Mesodermal cell (in vitro differentiated cells): ENCODE measurements at regions not wholly inside any gene's neighbourhood (a gene's known extent, or its start where the extent isn't known, plus 50 kb on each side); places are given as distances from the start of the nearest gene placed in this dataset.
"Not testable (repeated sequence)": the region's sequence is repeated elsewhere in the genome, so short reads cannot be mapped to it uniquely, and the experiment has no call there.

Source experiments
- H3K27ac ChIP-seq: 2 replicates; pipeline ENCODE4 v1.7.0; 2013; ENCODE audit warnings: mild to moderate bottlenecking, low read depth, low read length, moderate library complexity; ENCODE audit not compliant: severe bottlenecking
- H3K36me3 ChIP-seq: 2 replicates; pipeline ENCODE4 v1.7.1; 2013; ENCODE audit warnings: mild to moderate bottlenecking, low read length, moderate library complexity; ENCODE audit not compliant: control insufficient read depth, insufficient read depth
- H3K4me1 ChIP-seq: one replicate; pipeline ENCODE4 v1.7.1; 2013; ENCODE audit warnings: mild to moderate bottlenecking, low read length; ENCODE audit not compliant: insufficient read depth, control insufficient read depth, poor library complexity, severe bottlenecking
- H3K4me3 ChIP-seq: 2 replicates; pipeline ENCODE4 v1.7.0; 2013; ENCODE audit warnings: low read length, control low read depth, mild to moderate bottlenecking; ENCODE audit not compliant: insufficient read depth, poor library complexity, severe bottlenecking; ENCODE audit errors: extremely low read depth
- H3K9me3 ChIP-seq: 2 replicates; pipeline ENCODE4 v1.7.1; 2013; ENCODE audit warnings: mild to moderate bottlenecking, low read length, moderate library complexity; ENCODE audit not compliant: control insufficient read depth
- WGBS, 2 experiments: methylation state at CpG; one replicate each; pipeline ENCODE4 v1.1.5; 2013; ENCODE audit warnings: missing lambda C conversion rate in 2 of 2; ENCODE audit not compliant: insufficient coverage in 2 of 2; 5-methylcytosine and 5-hydroxymethylcytosine counted together

- 86 to 96% methylated on average over 3 of the region's 3 CpGs for WGBS, 2 experiments
- no peak overlapping the region for H3K27ac ChIP-seq
- no peaks in the 10 kb centered on the region for H3K9me3 ChIP-seq
- no peak overlapping the region for H3K4me3 ChIP-seq
- H3K36me3 ChIP-seq, result no peaks in the 10 kb centered on the region
- no peaks in the 10 kb centered on the region for H3K4me1 ChIP-seq
Observed at GRCh38 chr2:209146682-209147320, 277.0 kb upstream of the MAP2 start.

GRCh38 chr2:209147981-209148380 is 275.9 kb upstream of the MAP2 start:
- Histone ChIP-seq H3K4me3 (no peak overlapping the region), H3K27ac (no peak overlapping the region), H3K36me3 (no peaks in the 10 kb centered on the region), H3K9me3 (no peaks in the 10 kb centered on the region), H3K4me1 (no peaks in the 10 kb centered on the region)

DNA sequence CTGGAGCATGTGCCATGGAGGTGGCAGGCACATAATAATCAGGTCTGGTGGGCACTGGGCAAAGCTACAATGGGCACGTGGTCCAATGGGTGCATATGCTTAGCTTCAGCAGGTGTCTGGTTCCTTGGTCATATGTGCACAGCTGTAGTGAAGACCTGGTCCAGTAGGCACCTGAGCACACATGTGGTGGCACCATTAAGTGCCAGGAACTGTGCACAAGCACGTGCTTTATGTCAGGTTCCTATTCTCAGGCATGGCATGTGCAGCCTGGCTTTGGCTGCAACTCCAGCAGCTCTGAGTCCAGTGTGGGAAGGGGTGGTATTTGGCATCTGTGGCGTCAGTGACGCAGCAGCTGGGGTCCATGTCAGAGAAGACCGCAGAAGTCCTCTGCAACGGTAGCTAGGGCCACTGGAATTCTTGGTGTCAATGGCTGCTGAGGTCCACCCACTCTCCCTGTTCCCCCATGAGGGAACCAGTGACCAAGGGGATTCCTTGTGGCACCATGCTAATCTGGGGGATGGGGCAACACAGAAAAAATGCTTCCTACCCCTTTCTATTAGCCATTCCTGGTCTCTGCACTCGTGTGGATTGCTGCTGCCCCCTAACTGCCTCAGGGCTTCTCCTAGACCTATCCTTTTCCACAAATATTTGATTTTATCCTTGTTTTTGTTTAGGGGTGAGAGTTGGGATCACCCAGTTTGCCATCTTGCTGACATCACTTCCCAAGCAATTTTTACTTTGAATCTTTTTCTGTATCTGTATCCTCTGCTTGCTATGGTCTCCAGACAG is 262.9 kb upstream of the MAP2 start:
- Histone ChIP-seq H3K4me3 (no peak overlapping the region), H3K27ac (no peak overlapping the region), H3K9me3 (no peaks in the 10 kb centered on the region), H3K36me3 (no peaks in the 10 kb centered on the region), H3K4me1 (no peaks in the 10 kb centered on the region)
- 94 to 96% methylated on average over 5 to 6 of the region's 7 CpGs for WGBS, 2 experiments

- Histone ChIP-seq H3K4me3 (no peak overlapping the region), H3K9me3 (no peaks in the 10 kb centered on the region), H3K36me3 (no peaks in the 10 kb centered on the region), H3K27ac (no peak overlapping the region), H3K4me1 (no peaks in the 10 kb centered on the region)
- WGBS, 2 experiments, result 67 to 83% methylated on average over 1 to 2 of the region's 2 CpGs
Observed at GRCh38 chr2:209162129-209162528, 261.7 kb upstream of the MAP2 start.

DNA sequence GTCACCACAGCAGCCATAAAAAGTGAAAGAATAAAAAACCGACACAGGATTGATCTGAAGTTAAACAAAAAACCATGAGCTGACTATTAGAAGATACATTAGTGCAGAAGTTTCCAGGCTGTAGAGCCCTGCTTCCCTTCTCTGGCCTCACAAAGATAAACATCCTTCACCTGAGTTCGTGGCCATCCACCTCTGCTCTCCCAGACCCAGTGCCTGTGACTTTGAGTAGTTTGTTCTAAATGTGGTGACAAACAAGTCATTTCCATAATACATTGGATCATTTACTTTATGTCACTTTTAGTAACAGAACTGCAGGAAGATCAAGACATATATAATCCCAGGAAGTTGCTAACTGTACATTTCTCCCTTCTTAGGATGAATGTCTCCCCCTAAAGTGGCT is 241.9 kb upstream of the MAP2 start:
- Histone ChIP-seq H3K4me1 (no peaks in the 10 kb centered on the region), H3K9me3 (peaks cover 5% of the 10 kb centered on the region), H3K36me3 (no peaks in the 10 kb centered on the region), H3K27ac (no peak overlapping the region), H3K4me3 (no peak overlapping the region)
- WGBS, 2 experiments, result 100% methylated on average over 1 of the region's 2 CpGs

DNA sequence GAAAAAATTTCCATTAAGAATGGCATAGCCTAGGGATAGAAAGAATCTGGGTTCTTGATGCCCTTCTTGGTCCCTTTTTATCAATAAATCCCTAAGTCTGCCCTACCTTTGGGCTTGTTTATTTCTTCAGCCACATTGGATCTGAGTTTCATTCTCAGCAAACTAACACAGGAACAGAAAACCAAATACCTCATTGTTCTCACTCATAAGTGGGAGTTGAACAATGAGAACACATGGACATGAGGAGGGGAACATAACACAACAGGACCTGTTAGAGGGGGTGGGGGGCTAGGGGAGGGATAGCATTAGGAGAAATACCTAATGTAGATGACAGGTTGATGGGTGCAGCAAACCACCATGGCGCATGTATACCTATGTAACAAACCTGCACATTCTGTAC is 237.0 kb upstream of the MAP2 start:
- WGBS, 2 experiments, result no CpG with 5 or more reads among the region's 1 CpG
- not testable (repeated sequence) for H3K4me1 ChIP-seq, H3K27ac ChIP-seq, H3K36me3 ChIP-seq, H3K9me3 ChIP-seq, H3K4me3 ChIP-seq

GRCh38 chr2:209189893-209190292 is 234.0 kb upstream of the MAP2 start:
- no peaks in the 10 kb centered on the region for H3K9me3 ChIP-seq
- H3K4me1 ChIP-seq, result no peaks in the 10 kb centered on the region
- no peaks in the 10 kb centered on the region for H3K36me3 ChIP-seq
- no peak overlapping the region for H3K27ac ChIP-seq
- H3K4me3 ChIP-seq, result no peak overlapping the region
- 83% methylated on average over 1 of the region's 1 CpG; no CpG with 5 or more reads in 1 of the 2 experiments for WGBS, 2 experiments

DNA sequence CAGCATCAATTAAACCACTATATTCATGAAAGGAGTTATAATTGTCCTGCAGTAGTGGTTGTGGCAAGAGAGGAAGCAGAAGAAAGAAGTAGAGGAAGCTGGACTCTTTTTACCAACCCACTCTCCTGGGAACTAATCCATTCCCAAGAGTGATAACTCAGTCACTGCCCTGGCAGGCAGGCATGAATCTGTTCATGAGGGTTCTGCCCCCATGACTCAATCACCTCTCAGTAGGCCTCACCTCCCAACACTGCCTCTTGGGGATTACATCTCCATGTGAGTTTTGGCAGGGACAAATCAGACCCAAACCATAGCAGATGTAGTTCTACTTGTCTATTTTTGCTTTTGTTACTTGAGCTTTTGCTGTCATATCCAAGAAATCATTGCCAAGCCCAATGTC is 232.7 kb upstream of the MAP2 start:
- Histone ChIP-seq H3K4me3 (no peak overlapping the region), H3K4me1 (no peaks in the 10 kb centered on the region), H3K36me3 (no peaks in the 10 kb centered on the region), H3K9me3 (no peaks in the 10 kb centered on the region), H3K27ac (no peak overlapping the region)

GRCh38 chr2:209194717-209195116 is 229.1 kb upstream of the MAP2 start:
- Histone ChIP-seq H3K9me3 (no peaks in the 10 kb centered on the region), H3K4me1 (no peaks in the 10 kb centered on the region), H3K4me3 (no peak overlapping the region), H3K36me3 (no peaks in the 10 kb centered on the region), H3K27ac (no peak overlapping the region)
- WGBS, 2 experiments, result no CpG with 5 or more reads among the region's 2 CpGs

GRCh38 chr2:209208211-209208610 is 215.6 kb upstream of the MAP2 start:
- H3K4me1 ChIP-seq, result no peaks in the 10 kb centered on the region
- H3K27ac ChIP-seq, result no peak overlapping the region
- 41 to 59% methylated on average over 5 to 7 of the region's 9 CpGs for WGBS, 2 experiments
- H3K4me3 ChIP-seq, result no peak overlapping the region
- H3K36me3 ChIP-seq, result no peaks in the 10 kb centered on the region
- no peaks in the 10 kb centered on the region for H3K9me3 ChIP-seq

GRCh38 chr2:209209943-209210342 is 213.9 kb upstream of the MAP2 start:
- Histone ChIP-seq H3K27ac (no peak overlapping the region), H3K36me3 (no peaks in the 10 kb centered on the region), H3K4me1 (no peaks in the 10 kb centered on the region), H3K9me3 (no peaks in the 10 kb centered on the region), H3K4me3 (no peak overlapping the region)
- 78 to 88% methylated on average over 3 to 4 of the region's 4 CpGs for WGBS, 2 experiments
